Motor neuron (in vitro differentiated cells): ENCODE measurements at regions not wholly inside any gene's neighbourhood (a gene's known extent, or its start where the extent isn't known, plus 50 kb on each side); places are given as distances from the start of the nearest gene placed in this dataset.

Experiments
- ATAC-seq, 8 experiments: fragments of 200-7000 bp; cut with Tn5 transposase; replicated peaks in 6 of 8; 2 replicates each; pipeline ENCODE4 v1.8.0; 2021; ENCODE audit warnings: mild to moderate bottlenecking in 8 of 8, moderate library complexity in 8 of 8
- H3K27ac ChIP-seq, 2 donors: fragments of 250-450 bp; sonication (Bioruptor Pico); 2 replicates each; pipeline ENCODE4 v1.9.0; 2021; ENCODE audit warnings: antibody characterized with exemption in 2 of 2, mild to moderate bottlenecking in 2 of 2, moderate library complexity in 1 of 2
- H3K4me1 ChIP-seq, 2 donors: fragments of 250-450 bp; sonication (Bioruptor Pico); replicated peaks in 1 of 2; 2 replicates each; pipeline ENCODE4 v1.6.1; 2021; ENCODE audit warnings: antibody characterized with exemption in 2 of 2, mild to moderate bottlenecking in 2 of 2, moderate library complexity in 1 of 2
- H3K4me3 ChIP-seq, 5 donors: fragments of 250-450 bp; sonication (Bioruptor Pico); 2 replicates each; pipeline ENCODE4 v1.9.0; 2021; ENCODE audit warnings: antibody characterized with exemption in 5 of 5, mild to moderate bottlenecking in 5 of 5, moderate library complexity in 4 of 5
- WGBS, 10 experiments: fragments of 450-650 bp; shearing (Covaris generic); methylation state at CpG; one replicate each; pipeline ENCODE4 v1.0.0; 2022; 5-methylcytosine and 5-hydroxymethylcytosine counted together
- in situ Hi-C, 9 experiments: fragments of 400-800 bp; cut with MboI; loops; one replicate each; pipeline ENCODE4 v1.15.0; 2021; ENCODE audit warnings: low sequenced_read_pairs in 9 of 9, low pct_unique_long_range_greater_than_20kb in 2 of 9; ENCODE audit not compliant: unreplicated experiment in 9 of 9

- WGBS, 10 experiments, result 31 to 100% (median 84%) methylated on average over 1 to 4 of the region's 4 CpGs
- Histone ChIP-seq H3K4me3 (no peak overlapping the region), H3K4me1 (peaks cover 0 to 3% of the 10 kb centered on the region in 2 donors), H3K27ac (no peak overlapping the region)
- no peak for ATAC-seq
- in situ Hi-C loops, result no loop called here
Measured at GRCh38 chr20:10134176-10134575, 84.5 kb upstream of the SNAP25 start.

- in situ Hi-C loops, result no loop called here
- H3K4me1 ChIP-seq, result peaks cover 0 to 3% of the 10 kb centered on the region in 2 donors
- H3K4me3 ChIP-seq, result no peak overlapping the region
- WGBS, 10 experiments, result 48 to 100% (median 88%) methylated on average over 2 to 9 of the region's 9 CpGs; no CpG with 5 or more reads in 3 of the 10 experiments
- no peak overlapping the region for H3K27ac ChIP-seq
- no peak for ATAC-seq
Measured at GRCh38 chr20:10135438-10135837, 83.2 kb upstream of the SNAP25 start.

GRCh38 chr20:10137032-10137431 lies 81.6 kb upstream of the SNAP25 start:
- in situ Hi-C loops, result no loop called here
- H3K4me1 ChIP-seq, result peaks cover 0 to 3% of the 10 kb centered on the region in 2 donors
- no peak overlapping the region for H3K4me3 ChIP-seq
- 0 to 81% (median 43%) methylated on average over 2 to 4 of the region's 4 CpGs; no CpG with 5 or more reads in 1 of the 10 experiments for WGBS, 10 experiments
- no peak overlapping the region for H3K27ac ChIP-seq
- no peak for ATAC-seq

GRCh38 chr20:10137533-10137932 lies 81.1 kb upstream of the SNAP25 start:
- no peak for ATAC-seq

GRCh38 chr20:10157549-10157948 lies 61.1 kb upstream of the SNAP25 start:
- Histone ChIP-seq H3K27ac (no peak overlapping the region), H3K4me3 (no peak overlapping the region), H3K4me1 (no peaks in the 10 kb centered on the region)
- WGBS, 10 experiments, result 0 to 88% (median 67%) methylated on average over 1 of the region's 1 CpG; no CpG with 5 or more reads in 5 of the 10 experiments
- ATAC-seq, result no peak
- in situ Hi-C loops, result no loop called here

More at GRCh38 chr20:10137533-10137932, 81.1 kb upstream of the SNAP25 start:
- no peak overlapping the region for H3K4me3 ChIP-seq
- in situ Hi-C loops, result no loop called here
- no peak overlapping the region for H3K27ac ChIP-seq
- 0 to 81% (median 39%) methylated on average over 2 to 3 of the region's 3 CpGs; no CpG with 5 or more reads in 2 of the 10 experiments for WGBS, 10 experiments
- peaks cover 0 to 3% of the 10 kb centered on the region in 2 donors for H3K4me1 ChIP-seq

GRCh38 chr20:10167040-10167439 lies 51.6 kb upstream of the SNAP25 start:
- Histone ChIP-seq H3K27ac (no peak overlapping the region), H3K4me3 (no peak overlapping the region), H3K4me1 (no peaks in the 10 kb centered on the region)
- in situ Hi-C loops, result no loop called here
- no peak for ATAC-seq
- 0 to 85% (median 52%) methylated on average over 1 to 2 of the region's 2 CpGs; no CpG with 5 or more reads in 2 of the 10 experiments for WGBS, 10 experiments

- Histone ChIP-seq H3K4me1 (peaks cover 0 to 3% of the 10 kb centered on the region in 2 donors), H3K27ac (no peak overlapping the region), H3K4me3 (no peak overlapping the region)
- in situ Hi-C loops, result no loop called here
- no peak for ATAC-seq
- 0 to 100% (median 56%) methylated on average over 1 to 2 of the region's 2 CpGs; no CpG with 5 or more reads in 1 of the 10 experiments for WGBS, 10 experiments
Measured at GRCh38 chr20:10167594-10167993, 51.0 kb upstream of the SNAP25 start.
